ENCODE measurements at regions not wholly inside any gene's neighbourhood (a gene's known extent, or its start where the extent isn't known, plus 50 kb on each side); places are given as distances from the start of the nearest gene placed in this dataset.

DNA sequence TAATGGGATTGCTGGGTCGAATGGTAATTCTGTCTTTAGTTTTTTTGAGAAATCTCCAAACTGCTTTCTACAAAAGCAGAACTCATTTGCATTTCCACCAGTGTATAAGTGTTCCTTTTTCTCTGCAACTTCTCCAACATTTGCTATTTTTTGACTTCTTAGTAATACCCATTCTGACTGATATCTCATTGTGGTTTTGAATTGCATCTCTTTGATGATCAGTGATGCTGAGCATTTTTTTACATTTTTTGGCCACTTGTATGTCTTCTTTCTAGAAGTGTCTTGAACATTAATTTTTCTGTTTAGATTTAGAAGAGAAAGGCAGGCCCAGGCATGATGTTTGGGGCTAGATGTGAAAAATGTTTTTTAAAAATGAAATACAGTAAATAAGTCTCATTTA is 553.1 kb upstream of the MAN1A1 start:
- in situ Hi-C loops (cut with MboI; ENCODE audit: low pct_unique_long_range_greater_than_20kb, low sequenced_read_pairs, unreplicated experiment), result no loop called here
- TF ChIP-seq, protein P1, sequence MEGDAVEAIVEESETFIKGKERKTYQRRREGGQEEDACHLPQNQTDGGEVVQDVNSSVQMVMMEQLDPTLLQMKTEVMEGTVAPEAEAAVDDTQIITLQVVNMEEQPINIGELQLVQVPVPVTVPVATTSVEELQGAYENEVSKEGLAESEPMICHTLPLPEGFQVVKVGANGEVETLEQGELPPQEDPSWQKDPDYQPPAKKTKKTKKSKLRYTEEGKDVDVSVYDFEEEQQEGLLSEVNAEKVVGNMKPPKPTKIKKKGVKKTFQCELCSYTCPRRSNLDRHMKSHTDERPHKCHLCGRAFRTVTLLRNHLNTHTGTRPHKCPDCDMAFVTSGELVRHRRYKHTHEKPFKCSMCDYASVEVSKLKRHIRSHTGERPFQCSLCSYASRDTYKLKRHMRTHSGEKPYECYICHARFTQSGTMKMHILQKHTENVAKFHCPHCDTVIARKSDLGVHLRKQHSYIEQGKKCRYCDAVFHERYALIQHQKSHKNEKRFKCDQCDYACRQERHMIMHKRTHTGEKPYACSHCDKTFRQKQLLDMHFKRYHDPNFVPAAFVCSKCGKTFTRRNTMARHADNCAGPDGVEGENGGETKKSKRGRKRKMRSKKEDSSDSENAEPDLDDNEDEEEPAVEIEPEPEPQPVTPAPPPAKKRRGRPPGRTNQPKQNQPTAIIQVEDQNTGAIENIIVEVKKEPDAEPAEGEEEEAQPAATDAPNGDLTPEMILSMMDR (IDR thresholded peaks at IDR 0.05; ENCODE audit: extremely low read depth, insufficient read depth, missing control alignments), result no peak
- no peak for DNase-seq (ENCODE audit: low spot score)

DNA sequence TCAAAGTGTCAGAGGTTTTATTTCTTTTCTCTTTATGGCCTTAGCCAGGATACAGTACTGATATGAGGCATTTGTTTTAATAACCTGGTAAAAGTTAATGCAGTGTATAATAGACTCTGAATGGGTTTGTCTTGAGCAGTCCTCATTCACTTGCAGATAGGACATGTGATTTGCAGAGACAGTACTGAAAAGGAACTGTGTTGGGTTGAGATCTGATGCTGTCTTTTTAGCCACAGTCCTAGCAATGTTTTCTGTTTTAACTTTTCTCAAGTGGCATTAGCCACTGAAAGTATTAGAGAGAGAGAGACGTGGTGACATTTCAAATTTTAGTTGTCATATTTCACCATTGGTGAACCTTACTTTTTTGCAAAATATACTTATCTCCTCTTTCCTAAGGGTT is 547.2 kb upstream of the MAN1A1 start:
- DNase-seq (ENCODE audit: low spot score), result no peak
- TF ChIP-seq, protein P1 (IDR thresholded peaks at IDR 0.05; ENCODE audit: extremely low read depth, insufficient read depth, missing control alignments), result no peak
- in situ Hi-C loops (cut with MboI; ENCODE audit: low pct_unique_long_range_greater_than_20kb, low sequenced_read_pairs, unreplicated experiment), result no loop called here

DNA sequence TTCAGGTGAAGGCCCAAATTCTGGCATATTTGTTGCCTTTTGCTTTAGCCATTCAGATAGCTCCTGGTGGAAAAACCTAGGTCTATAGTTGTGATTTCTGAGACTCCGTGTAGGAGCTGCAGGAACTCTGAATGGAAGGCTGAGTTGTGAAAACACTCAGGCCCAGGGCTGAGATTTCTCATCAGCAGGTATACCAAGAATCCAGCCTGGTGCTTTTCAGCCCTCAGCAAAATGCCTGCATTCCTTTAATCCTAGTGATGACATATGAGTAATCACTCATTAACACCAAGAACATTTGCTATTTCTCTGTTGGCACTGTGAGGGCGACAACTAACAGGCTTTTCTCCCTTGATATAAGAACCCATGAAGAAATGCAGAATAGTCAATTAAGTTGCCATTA is 546.1 kb upstream of the MAN1A1 start:
- TF ChIP-seq, protein P1 (IDR thresholded peaks at IDR 0.05; ENCODE audit: extremely low read depth, insufficient read depth, missing control alignments), result no peak
- no peak for DNase-seq (ENCODE audit: low spot score)
- in situ Hi-C loops (cut with MboI; ENCODE audit: low pct_unique_long_range_greater_than_20kb, low sequenced_read_pairs, unreplicated experiment), result no loop called here

DNA sequence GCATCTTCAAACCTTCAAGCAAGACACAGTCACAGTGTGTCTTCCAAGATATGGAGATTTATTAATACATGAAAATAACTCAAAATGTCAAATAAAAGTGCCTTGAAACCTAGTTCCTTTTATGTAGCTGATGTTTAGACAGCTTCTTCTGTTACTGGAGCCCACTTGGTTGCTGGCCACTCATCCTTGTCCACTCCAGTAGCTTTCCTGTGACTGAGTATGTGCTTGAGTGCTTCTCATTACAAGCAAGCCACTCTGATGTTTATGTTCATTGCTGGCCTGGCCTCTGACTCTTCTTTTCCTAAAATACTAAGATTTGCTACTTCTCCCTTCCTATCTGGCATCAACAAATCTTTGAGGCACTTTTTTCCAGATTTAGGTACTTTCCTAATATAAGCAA is 545.2 kb upstream of the MAN1A1 start:
- TF ChIP-seq, protein P1 (IDR thresholded peaks at IDR 0.05; ENCODE audit: extremely low read depth, insufficient read depth, missing control alignments), result no peak
- no peak for DNase-seq (ENCODE audit: low spot score)
- in situ Hi-C loops (cut with MboI; ENCODE audit: low pct_unique_long_range_greater_than_20kb, low sequenced_read_pairs, unreplicated experiment), result no loop called here

DNA sequence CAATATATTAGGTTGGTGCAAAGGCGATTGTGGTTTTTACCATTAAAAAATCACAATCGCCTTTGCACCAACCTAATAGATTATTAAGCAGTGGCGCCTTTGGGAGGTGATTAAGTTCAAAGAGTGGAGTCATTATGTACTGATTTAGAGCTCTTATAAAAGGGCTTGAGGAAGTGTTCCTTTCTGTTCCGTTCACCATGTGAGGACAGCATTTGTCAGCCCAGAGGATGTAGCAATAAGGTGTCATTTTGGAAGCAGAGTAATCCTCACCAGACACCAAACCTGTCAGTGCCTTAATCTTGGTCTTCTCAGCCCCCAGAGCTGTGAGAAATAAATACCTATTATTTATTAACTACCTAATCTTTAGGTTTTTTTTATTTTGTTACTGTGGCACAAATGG is 542.1 kb upstream of the MAN1A1 start:
- DNase-seq (ENCODE audit: low spot score), result no peak
- in situ Hi-C loops (cut with MboI; ENCODE audit: low pct_unique_long_range_greater_than_20kb, low sequenced_read_pairs, unreplicated experiment), result no loop called here
- TF ChIP-seq, protein P1 (IDR thresholded peaks at IDR 0.05; ENCODE audit: extremely low read depth, insufficient read depth, missing control alignments), result no peak

DNA sequence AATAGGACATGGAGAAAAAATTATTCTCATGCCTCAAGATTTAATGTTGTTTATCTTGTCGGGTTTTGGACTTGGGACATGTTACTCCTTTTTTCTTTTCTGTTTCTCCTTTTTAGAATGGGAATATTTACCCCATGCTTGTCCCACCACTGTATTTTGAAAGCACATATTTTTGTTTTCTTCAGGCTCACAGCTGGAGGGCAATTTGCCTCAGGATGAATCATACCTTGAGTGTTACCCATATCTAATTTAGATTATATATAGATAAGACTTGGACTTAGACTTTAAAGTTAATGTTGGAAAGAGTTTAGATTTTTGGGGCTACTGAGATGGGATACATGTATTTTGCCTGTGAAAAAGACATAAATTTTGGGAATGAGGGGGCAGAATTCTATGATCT is 541.6 kb upstream of the MAN1A1 start:
- in situ Hi-C loops (cut with MboI; ENCODE audit: low pct_unique_long_range_greater_than_20kb, low sequenced_read_pairs, unreplicated experiment), result no loop called here
- DNase-seq (ENCODE audit: low spot score), result no peak
- TF ChIP-seq, protein P1 (IDR thresholded peaks at IDR 0.05; ENCODE audit: extremely low read depth, insufficient read depth, missing control alignments), result no peak

DNA sequence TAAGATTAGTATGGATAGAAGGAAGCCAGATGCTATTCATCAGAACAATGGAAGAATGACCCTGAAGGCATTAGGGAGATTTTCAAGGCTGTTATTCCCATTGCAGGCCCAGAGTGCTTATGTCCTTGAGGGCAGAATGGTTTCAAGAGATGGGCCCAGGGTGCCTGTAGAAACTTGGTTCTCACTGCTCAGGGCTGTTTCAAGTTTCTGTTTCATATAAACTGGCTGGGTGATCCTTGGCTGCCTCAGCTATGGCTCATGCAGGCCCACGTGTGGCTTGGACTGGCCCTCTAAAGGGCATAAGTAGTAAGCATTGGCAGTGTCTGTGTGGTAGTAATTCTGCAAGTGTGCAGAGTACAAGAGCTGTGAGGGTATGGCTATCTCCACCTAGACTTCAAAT is 540.9 kb upstream of the MAN1A1 start:
- TF ChIP-seq, protein P1 (IDR thresholded peaks at IDR 0.05; ENCODE audit: extremely low read depth, insufficient read depth, missing control alignments), result no peak
- DNase-seq (ENCODE audit: low spot score), result no peak
- in situ Hi-C loops (cut with MboI; ENCODE audit: low pct_unique_long_range_greater_than_20kb, low sequenced_read_pairs, unreplicated experiment), result no loop called here

Data from GM13977 (cell line).